22Rv1 (cell line): ENCODE measurements at regions not wholly inside any gene's neighbourhood (a gene's known extent, or its start where the extent isn't known, plus 50 kb on each side); places are given as distances from the start of the nearest gene placed in this dataset.

Source experiments
- ZFX ChIP-seq: fragments of 450-650 bp; IDR thresholded peaks from 2 replicates; pipeline ENCODE4 v1.6.1; 2017; ENCODE audit warnings: antibody characterized with exemption, borderline replicate concordance
- TF ChIP-seq, protein P1 (sequence below): fragments of 450-650 bp; IDR thresholded peaks from 2 replicates; pipeline ENCODE4 v1.5.1; 2017; ENCODE audit warnings: mild to moderate bottlenecking

DNA sequence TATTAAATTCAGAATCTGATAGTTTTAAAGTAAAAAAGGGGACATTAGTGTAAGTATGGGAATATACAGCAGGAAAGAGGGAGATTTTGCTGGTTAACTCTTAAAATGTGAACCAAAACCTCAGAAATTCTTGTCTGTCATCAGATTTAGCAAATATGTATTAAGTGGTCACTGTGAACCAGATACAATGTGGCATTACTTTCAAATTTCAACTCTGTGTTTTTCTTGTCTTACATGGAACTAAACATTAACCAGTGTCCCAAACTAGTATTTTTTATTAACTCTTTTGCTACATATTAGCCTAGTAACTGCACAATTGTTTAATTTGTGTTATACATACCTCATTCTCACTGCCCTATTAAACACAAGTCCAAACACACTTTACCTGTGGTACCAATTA, 259.9 kb upstream of the RASA1 start:
- TF ChIP-seq, protein P1, sequence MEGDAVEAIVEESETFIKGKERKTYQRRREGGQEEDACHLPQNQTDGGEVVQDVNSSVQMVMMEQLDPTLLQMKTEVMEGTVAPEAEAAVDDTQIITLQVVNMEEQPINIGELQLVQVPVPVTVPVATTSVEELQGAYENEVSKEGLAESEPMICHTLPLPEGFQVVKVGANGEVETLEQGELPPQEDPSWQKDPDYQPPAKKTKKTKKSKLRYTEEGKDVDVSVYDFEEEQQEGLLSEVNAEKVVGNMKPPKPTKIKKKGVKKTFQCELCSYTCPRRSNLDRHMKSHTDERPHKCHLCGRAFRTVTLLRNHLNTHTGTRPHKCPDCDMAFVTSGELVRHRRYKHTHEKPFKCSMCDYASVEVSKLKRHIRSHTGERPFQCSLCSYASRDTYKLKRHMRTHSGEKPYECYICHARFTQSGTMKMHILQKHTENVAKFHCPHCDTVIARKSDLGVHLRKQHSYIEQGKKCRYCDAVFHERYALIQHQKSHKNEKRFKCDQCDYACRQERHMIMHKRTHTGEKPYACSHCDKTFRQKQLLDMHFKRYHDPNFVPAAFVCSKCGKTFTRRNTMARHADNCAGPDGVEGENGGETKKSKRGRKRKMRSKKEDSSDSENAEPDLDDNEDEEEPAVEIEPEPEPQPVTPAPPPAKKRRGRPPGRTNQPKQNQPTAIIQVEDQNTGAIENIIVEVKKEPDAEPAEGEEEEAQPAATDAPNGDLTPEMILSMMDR = no peak
- no peak for TF ChIP-seq ZFX
